Stimulated activated naive CD8-positive, alpha-beta T cell treated with anti-CD3 and anti-CD28 coated beads, Interleukin-15, Interleukin-2, amounts not matched to agents 100 ng/mL and 50 ng/mL, for 24 hours (primary cell): ENCODE measurements at regions not wholly inside any gene's neighbourhood (a gene's known extent, or its start where the extent isn't known, plus 50 kb on each side); places are given as distances from the start of the nearest gene placed in this dataset.

ENCODE experiments used
- H3K27ac Mint-ChIP-seq: one replicate; pipeline ENCODE4 v1.8.0; 2021; ENCODE audit warnings: mild to moderate bottlenecking, mixed read lengths
- H3K27me3 Mint-ChIP-seq: one replicate; pipeline ENCODE4 v1.8.0; 2021; ENCODE audit warnings: mixed read lengths
- H3K36me3 Mint-ChIP-seq: one replicate; pipeline ENCODE4 v1.8.0; 2021; ENCODE audit warnings: low read depth, mixed read lengths
- H3K4me1 Mint-ChIP-seq: one replicate; pipeline ENCODE4 v1.8.0; 2021; ENCODE audit warnings: low read depth, mixed read lengths
- H3K4me3 Mint-ChIP-seq: one replicate; pipeline ENCODE4 v1.8.0; 2021; ENCODE audit warnings: mild to moderate bottlenecking, mixed read lengths
- H3K9me3 Mint-ChIP-seq: one replicate; pipeline ENCODE4 v1.8.0; 2021; ENCODE audit warnings: mixed read lengths

DNA sequence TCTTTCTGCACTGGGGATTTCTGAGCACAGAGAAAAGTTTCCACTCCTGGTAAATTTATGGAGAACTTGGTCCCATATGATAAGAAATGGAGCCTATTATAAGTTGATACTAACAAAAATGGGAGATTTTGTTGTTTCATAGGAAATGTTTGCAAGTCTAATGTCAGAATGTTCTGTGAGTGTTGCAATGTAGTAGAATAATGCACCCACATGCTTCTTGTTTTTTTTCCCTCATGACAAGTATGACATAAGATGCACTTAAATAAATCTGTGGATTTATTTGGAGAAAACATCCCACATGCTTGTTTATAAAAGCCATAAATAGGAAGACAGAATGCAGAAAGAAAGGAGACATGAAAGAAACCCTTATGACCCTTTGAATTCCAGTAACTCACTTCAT is 50.8 kb upstream of the KCNJ6 start:
- H3K4me3 Mint-ChIP-seq: no peak overlapping the region
- no peaks in the 10 kb centered on the region for H3K4me1 Mint-ChIP-seq
- H3K27me3 Mint-ChIP-seq: peaks cover 7% of the 10 kb centered on the region

DNA sequence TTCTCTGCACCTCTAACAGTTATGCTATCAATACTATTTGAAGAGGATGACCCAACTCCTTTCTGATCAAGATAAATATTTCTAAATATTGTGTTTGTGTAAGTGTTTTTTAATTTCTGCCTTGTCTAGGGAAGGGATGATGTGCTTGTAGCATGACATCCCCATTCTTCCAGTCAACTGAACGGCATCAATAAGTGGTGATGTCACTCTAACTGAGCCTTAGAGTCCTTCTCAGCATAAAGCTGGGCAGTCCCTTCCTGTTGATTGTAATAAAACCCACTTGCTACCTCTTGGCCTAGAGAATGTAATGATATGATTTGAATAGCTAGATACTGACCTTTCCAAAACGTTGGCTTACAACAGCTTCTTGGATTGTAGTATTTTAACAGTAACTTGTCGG is 52.5 kb upstream of the KCNJ6 start:
- Mint-ChIP-seq H3K4me3 (no peak overlapping the region), H3K36me3 (no peaks in the 10 kb centered on the region), H3K4me1 (no peaks in the 10 kb centered on the region), H3K9me3 (no peaks in the 10 kb centered on the region), H3K27ac (no peak overlapping the region), H3K27me3 (peaks cover 4% of the 10 kb centered on the region)

More for the DNA sequence above, 50.8 kb upstream of the KCNJ6 start:
- Mint-ChIP-seq H3K9me3 (no peaks in the 10 kb centered on the region), H3K36me3 (no peaks in the 10 kb centered on the region), H3K27ac (no peak overlapping the region)

DNA sequence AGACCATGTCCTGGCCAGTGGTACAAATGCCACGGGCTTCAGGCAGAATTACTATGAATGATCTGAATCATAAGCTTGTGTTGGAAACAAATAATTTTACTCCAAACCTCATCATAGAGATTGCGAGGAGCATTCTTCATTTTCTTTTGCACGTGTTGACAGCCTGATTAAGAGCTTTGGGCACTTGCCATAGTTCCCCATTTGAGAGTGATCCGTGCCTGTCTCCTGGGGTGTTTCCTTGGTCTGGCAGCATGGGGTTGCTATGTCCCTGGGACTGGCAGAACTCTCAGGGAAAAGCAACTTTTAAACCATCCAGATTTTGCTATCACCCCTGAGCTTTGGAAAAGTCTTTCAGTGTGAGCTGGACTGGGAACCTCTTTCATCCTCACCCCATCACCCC is 54.3 kb upstream of the KCNJ6 start:
- Mint-ChIP-seq H3K27ac (no peak overlapping the region), H3K9me3 (no peaks in the 10 kb centered on the region), H3K27me3 (peaks cover 8% of the 10 kb centered on the region), H3K4me1 (no peaks in the 10 kb centered on the region), H3K4me3 (no peak overlapping the region), H3K36me3 (no peaks in the 10 kb centered on the region)

DNA sequence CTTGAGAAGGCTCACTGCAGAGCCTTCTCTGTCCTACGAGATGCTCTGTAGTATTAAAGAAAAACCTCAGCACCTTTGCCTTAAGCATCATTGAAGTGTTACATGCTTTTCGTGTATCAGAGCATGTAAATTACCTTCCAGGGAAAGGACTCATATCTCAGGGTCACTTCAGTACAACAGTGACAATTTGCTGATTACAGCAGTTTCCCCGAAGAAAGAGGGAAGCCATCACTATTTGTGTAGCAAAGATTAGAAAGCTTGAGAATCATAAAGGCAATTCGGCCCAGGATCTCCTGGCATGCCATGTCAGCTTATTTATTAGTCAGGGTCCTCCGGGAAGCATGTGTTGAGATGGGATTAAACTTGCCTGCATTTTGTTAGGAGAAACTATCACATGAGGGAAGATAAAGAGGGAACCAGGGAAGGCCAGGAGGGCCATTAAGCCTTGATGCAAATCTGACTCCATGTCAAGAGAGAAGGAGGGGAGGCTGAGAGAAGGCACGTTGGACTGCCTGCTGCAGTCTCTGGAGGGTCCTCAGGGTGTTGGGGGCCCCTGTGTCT is 55.2 kb upstream of the KCNJ6 start:
- Mint-ChIP-seq H3K27me3 (peaks cover 9% of the 10 kb centered on the region), H3K27ac (no peak overlapping the region), H3K4me1 (no peaks in the 10 kb centered on the region), H3K4me3 (no peak overlapping the region), H3K9me3 (no peaks in the 10 kb centered on the region), H3K36me3 (no peaks in the 10 kb centered on the region)

DNA sequence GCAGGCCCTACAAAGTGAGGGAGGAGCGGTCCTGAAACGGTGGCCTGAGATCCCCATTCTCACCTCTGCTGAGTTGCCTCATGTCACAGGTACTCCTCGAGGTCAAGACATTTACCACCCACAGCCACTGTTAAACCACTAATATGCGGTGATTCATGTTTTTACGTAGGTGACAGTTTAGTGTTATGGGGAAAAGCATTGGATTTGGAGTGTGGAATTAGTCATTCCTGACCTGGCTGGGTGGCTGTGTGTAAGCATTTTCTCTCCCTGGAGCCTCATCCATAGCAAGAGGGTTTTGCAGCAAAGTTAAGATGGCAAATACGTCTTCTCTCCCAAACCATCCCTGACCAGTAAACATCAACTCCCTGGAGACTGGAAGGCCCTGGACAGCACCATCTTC is 57.8 kb upstream of the KCNJ6 start:
- no peaks in the 10 kb centered on the region for H3K9me3 Mint-ChIP-seq
- H3K27me3 Mint-ChIP-seq: peaks cover 8% of the 10 kb centered on the region
- H3K4me1 Mint-ChIP-seq: no peaks in the 10 kb centered on the region
- H3K36me3 Mint-ChIP-seq: no peaks in the 10 kb centered on the region
- H3K4me3 Mint-ChIP-seq: no peak overlapping the region
- no peak overlapping the region for H3K27ac Mint-ChIP-seq

DNA sequence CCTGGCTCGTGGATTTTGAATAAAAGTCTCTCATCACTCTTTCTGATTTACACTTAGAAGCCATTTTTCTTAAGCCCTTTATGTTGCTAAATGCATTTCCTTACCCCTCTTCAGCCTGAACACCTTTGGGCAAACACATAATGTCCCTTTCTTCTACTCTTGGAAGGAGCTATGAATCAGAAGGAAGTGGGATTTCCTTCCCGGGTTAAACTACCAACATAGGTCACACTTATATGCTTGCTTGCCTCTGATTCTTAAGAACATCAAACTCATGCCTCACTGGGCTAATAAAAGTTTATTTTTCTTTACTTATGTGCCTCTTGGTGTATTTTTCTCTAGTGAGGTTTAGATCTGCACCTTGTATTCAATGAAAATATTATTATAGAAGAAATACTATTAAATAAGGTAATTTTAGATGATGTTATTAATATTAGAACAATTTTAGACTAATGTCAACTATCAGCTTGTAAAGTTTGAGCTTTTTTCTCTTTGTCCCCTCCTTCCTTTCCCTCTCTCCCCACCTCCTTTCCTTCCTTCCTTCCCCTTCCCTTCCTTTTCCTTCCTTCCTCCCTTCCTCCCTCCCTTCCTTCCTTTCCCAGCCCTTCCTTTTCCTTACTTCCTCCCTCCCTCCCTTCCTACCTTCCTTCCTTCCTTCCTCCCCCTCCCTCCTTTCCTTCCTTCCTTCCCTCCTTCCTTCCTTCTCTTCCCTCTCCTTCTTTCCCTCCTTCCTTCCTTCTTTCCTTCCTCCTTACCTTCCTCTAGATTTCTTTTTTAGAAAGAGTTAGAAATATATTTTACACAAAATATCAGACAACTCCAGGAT is 66.5 kb upstream of the KCNJ6 start:
- Mint-ChIP-seq H3K27ac (no peak overlapping the region), H3K36me3 (no peaks in the 10 kb centered on the region), H3K4me1 (no peaks in the 10 kb centered on the region), H3K9me3 (no peaks in the 10 kb centered on the region), H3K27me3 (peaks cover 17% of the 10 kb centered on the region), H3K4me3 (no peak overlapping the region)

DNA sequence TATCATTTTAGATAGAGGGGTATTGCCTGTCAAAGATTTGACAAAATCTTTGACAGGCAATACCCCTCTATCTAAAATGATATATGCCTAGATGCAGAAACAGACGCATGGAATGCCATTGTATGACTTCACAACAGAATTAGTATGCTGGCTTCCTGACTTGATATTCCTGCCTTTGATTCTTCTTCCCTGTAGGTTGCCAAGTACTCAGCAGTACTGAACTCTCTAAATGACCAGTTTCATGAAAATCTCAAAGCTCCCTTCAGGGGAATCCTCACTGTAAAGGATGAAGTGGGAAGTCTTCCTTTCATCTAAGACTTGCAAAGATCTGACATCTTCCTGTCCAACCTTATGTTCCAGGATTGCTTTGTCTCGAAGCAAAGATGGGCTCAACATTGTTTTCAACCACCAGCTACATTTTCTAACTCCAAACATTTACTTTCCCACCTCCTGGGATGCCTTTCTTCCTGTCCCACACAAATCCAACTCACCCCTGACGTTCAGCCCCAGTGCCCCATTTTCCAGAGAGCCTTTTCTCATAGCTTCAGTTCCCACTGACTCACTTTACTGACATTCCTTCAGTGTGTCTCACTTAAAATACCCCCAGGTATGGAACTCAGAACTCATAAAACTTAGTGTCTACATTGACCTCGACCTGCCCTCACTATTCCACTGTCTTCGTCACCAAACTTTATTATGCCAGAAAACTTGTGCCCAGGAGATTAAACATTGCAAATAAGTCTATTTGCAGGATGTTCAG is 67.3 kb upstream of the KCNJ6 start:
- H3K4me1 Mint-ChIP-seq: no peaks in the 10 kb centered on the region
- H3K4me3 Mint-ChIP-seq: no peak overlapping the region
- no peaks in the 10 kb centered on the region for H3K36me3 Mint-ChIP-seq
- no peak overlapping the region for H3K27ac Mint-ChIP-seq
- peaks cover 17% of the 10 kb centered on the region for H3K27me3 Mint-ChIP-seq
- H3K9me3 Mint-ChIP-seq: no peaks in the 10 kb centered on the region

DNA sequence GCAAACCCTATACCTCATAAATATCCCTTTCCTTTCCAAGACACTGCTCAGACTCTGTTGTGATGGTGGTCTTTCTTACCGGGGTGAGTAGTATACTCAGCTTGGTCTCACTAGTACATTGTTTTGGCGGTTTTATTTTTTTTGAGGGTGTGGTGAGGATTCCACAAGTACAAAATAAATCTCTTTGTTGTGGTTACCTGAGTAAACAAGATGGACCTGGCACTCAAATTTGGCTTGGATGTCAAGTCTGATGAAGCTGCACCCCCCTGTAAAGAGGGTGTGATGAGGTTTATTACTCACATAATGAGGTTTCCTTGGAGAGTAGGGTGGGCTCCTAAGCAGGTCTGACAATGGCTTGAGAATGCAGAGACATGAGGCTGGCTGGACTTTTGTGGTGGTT is 68.2 kb upstream of the KCNJ6 start:
- Mint-ChIP-seq H3K9me3 (no peaks in the 10 kb centered on the region), H3K4me1 (no peaks in the 10 kb centered on the region), H3K4me3 (no peak overlapping the region), H3K27me3 (peaks cover 17% of the 10 kb centered on the region), H3K36me3 (no peaks in the 10 kb centered on the region), H3K27ac (no peak overlapping the region)

DNA sequence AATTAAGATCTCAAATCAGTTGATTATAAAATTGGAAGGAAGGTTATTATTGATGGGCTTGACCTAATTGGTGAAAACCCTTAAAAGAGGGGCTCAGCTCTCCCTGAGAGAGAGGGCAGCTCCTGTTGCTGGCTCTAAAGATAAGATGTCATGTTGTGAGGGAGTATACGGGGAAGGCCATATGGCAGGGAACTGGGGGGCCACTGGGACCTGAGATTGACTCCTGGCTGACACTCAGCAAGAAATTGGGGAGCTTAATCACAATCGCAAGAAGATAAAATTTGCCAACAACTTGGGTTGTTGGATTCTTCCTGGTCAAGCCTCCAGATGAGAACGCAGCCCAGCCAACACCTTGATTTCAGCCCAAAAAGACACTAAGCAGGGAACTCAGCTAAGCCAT is 69.7 kb upstream of the KCNJ6 start:
- no peak overlapping the region for H3K4me3 Mint-ChIP-seq

DNA sequence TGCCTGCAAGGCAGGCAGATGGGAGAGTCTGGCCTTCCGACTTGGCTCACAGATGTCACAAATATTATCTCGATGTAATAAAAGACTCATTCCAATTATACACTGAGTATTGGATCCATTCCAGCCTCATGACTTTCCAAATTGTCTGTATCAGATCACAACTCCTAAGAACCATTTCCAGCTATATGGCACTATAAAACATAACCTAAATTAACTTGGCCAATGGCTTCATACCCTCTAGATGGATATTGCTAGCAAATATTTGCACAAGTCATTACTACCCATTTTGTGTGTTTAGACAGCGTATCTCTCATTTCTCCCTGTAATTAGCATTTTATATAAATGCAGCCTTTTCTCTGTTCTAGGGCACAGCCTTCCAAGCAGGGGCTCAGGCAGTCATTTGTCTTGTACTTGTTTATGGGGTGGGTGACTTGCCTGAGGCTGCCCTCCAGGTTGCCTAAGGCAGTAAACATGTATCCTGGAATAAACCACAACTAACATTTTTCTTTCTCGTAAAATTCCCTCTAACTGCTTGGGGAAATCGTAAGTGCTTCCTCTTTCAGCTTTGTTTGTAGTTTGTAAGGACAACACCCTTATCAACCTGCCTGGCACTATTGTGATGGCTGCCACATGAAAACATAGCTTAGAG is 70.6 kb upstream of the KCNJ6 start:
- Mint-ChIP-seq H3K27me3 (peaks cover 16% of the 10 kb centered on the region), H3K27ac (no peak overlapping the region), H3K9me3 (no peaks in the 10 kb centered on the region), H3K36me3 (no peaks in the 10 kb centered on the region), H3K4me3 (no peak overlapping the region), H3K4me1 (no peaks in the 10 kb centered on the region)

More for the DNA sequence above, 69.7 kb upstream of the KCNJ6 start:
- H3K36me3 Mint-ChIP-seq: no peaks in the 10 kb centered on the region
- H3K27me3 Mint-ChIP-seq: peaks cover 17% of the 10 kb centered on the region
- H3K4me1 Mint-ChIP-seq: no peaks in the 10 kb centered on the region
- no peaks in the 10 kb centered on the region for H3K9me3 Mint-ChIP-seq
- H3K27ac Mint-ChIP-seq: no peak overlapping the region

DNA sequence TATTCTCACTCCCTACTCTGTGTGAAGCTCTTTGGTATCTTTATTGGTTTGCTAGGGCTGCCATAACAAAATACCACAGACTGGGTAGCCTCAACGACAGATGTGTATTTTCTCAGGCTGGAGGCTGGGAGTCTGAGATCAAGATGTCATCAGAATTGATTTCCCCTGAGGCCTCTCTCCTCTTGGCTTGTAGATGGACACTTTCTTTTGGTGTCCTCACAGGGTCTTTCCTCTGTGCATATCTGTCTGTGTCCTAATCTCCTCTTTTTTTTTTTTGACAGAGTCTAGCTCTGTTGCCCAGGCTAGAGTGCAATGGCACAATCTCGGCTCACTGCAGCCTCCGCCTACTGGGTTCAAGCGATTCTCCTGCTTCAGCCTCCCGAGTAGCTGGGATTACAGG is 71.4 kb upstream of the KCNJ6 start:
- Mint-ChIP-seq H3K9me3 (no peaks in the 10 kb centered on the region), H3K4me3 (no peak overlapping the region), H3K36me3 (no peaks in the 10 kb centered on the region), H3K27ac (no peak overlapping the region), H3K27me3 (peaks cover 10% of the 10 kb centered on the region), H3K4me1 (no peaks in the 10 kb centered on the region)

DNA sequence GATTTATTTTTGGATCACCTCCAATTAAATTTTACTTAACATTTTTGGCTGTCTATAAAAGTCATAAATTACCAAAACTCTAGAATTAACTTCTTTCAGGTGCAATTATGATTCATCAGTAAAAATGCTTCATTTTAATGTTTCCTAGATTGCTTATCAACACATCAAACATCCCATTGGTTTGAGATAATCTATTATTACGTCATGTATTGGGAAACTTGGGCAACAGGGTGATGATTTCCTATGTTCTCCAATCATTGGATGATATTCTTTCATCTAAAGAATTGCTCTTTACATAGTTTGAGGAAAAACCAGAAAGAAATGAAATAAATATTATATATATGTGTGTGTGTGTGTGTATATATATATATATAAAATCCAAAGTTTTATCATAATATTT is 76.8 kb upstream of the KCNJ6 start:
- no peak overlapping the region for H3K4me3 Mint-ChIP-seq
- peaks cover 6% of the 10 kb centered on the region for H3K27me3 Mint-ChIP-seq
- H3K36me3 Mint-ChIP-seq: no peaks in the 10 kb centered on the region
- H3K9me3 Mint-ChIP-seq: no peaks in the 10 kb centered on the region
- no peaks in the 10 kb centered on the region for H3K4me1 Mint-ChIP-seq
- no peak overlapping the region for H3K27ac Mint-ChIP-seq

DNA sequence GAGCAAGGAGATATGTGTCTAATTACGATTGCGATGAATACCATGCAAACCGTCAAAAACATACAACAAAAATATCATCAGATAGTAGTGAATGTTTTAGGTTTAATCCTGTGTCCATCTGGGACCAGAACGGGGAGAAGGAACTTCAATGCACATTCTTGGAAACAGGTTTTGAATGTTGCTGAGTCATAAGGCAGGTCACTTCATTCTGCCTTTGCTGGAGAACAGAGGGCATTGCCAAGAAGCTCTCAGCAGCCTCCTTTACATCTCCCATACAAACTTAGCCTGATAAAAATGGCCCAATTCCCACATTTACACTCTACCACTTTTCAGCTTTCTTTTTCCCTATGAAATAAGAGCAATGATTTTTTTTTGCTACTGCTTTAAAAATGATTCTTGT is 78.0 kb upstream of the KCNJ6 start:
- peaks cover 6% of the 10 kb centered on the region for H3K27me3 Mint-ChIP-seq
- H3K4me3 Mint-ChIP-seq: no peak overlapping the region
- H3K9me3 Mint-ChIP-seq: no peaks in the 10 kb centered on the region
- no peak overlapping the region for H3K27ac Mint-ChIP-seq
- H3K36me3 Mint-ChIP-seq: no peaks in the 10 kb centered on the region
- H3K4me1 Mint-ChIP-seq: no peaks in the 10 kb centered on the region

DNA sequence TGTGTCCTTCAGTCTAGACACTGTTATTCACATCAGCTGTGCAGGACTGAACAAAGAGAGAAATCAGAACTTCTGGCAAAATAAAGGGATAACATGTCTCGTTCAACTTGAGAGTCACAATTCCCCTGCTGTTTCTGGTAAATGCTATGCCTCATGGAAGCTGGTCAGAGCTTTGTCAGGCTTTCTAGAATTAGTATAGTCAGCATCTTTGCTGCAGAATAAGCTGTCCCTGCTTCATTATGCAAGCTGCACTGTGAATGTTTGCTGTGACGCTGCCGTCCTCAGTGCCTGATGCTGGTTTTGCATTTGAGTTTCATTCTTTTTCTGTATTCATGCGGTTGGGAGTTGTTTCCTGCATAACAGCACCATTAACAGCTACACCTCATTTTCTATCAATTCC is 96.4 kb upstream of the KCNJ6 start:
- Mint-ChIP-seq H3K4me3 (no peak overlapping the region), H3K9me3 (no peaks in the 10 kb centered on the region), H3K27ac (no peak overlapping the region), H3K27me3 (peaks cover 12% of the 10 kb centered on the region), H3K36me3 (no peaks in the 10 kb centered on the region), H3K4me1 (no peaks in the 10 kb centered on the region)

DNA sequence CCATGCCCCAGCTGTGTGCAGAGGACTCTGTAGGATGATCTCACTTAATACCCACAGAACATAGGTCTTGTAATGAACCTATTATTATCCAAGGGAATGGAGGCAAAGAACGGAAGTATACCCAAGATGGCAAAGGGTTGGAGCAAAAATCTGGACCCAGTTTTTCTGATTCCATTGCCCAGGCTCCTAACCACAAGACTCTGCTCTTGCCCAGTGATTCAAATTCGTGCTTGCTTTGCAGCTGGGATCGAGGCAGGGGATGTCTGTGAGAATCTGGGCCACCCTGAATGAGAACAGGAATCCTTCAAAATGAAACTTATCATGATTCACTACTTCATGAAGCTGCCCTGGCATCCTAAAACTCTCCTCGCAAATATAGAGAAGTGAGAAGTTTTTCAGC is 97.5 kb upstream of the KCNJ6 start:
- Mint-ChIP-seq H3K9me3 (peaks cover 2% of the 10 kb centered on the region), H3K36me3 (no peaks in the 10 kb centered on the region), H3K4me1 (no peaks in the 10 kb centered on the region), H3K27ac (no peak overlapping the region), H3K27me3 (peaks cover 18% of the 10 kb centered on the region), H3K4me3 (no peak overlapping the region)
